ENCODE measurements at regions not wholly inside any gene's neighbourhood (a gene's known extent, or its start where the extent isn't known, plus 50 kb on each side); places are given as distances from the start of the nearest gene placed in this dataset.
"Not testable (repeated sequence)": the region's sequence is repeated elsewhere in the genome, so short reads cannot be mapped to it uniquely, and the experiment has no call there.

GRCh38 chr20:1734269-1734858 lies 76.8 kb upstream of the SIRPG start:
- Histone ChIP-seq H3K4me3 (ENCODE audit: insufficient read depth, low read depth, low read length) (no peak overlapping the region), H3K36me3 (ENCODE audit: control insufficient read depth, insufficient read depth, low read length) (no peaks in the 10 kb centered on the region), H3K4me1 (ENCODE audit: control insufficient read depth, insufficient read depth, low read length) (no peaks in the 10 kb centered on the region), H3K9me3 (ENCODE audit: control insufficient read depth, low read length) (no peaks in the 10 kb centered on the region), H3K27me3 (ENCODE audit: control insufficient read depth, insufficient read depth, low read length, poor library complexity, severe bottlenecking) (no peaks in the 10 kb centered on the region), H3K27ac (ENCODE audit: insufficient read depth, low read depth, low read length, poor library complexity, severe bottlenecking) (no peak overlapping the region)
- WGBS, 2 experiments, result 80 to 83% methylated on average over 4 of the region's 4 CpGs

- not testable (repeated sequence) for H3K4me1 ChIP-seq (ENCODE audit: control insufficient read depth, insufficient read depth, low read length); H3K4me3 ChIP-seq (ENCODE audit: insufficient read depth, low read depth, low read length); H3K27me3 ChIP-seq (ENCODE audit: control insufficient read depth, insufficient read depth, low read length, poor library complexity, severe bottlenecking); H3K27ac ChIP-seq (ENCODE audit: insufficient read depth, low read depth, low read length, poor library complexity, severe bottlenecking); H3K36me3 ChIP-seq (ENCODE audit: control insufficient read depth, insufficient read depth, low read length); H3K9me3 ChIP-seq (ENCODE audit: control insufficient read depth, low read length)
- 92% methylated on average over 6 of the region's 6 CpGs for WGBS, 2 experiments
Observed at GRCh38 chr20:1731828-1732375, 74.3 kb upstream of the SIRPG start.

GRCh38 chr20:1730981-1731711 lies 73.6 kb upstream of the SIRPG start:
- not testable (repeated sequence) for H3K27ac ChIP-seq (ENCODE audit: insufficient read depth, low read depth, low read length, poor library complexity, severe bottlenecking); H3K4me3 ChIP-seq (ENCODE audit: insufficient read depth, low read depth, low read length); H3K36me3 ChIP-seq (ENCODE audit: control insufficient read depth, insufficient read depth, low read length); H3K9me3 ChIP-seq (ENCODE audit: control insufficient read depth, low read length); H3K4me1 ChIP-seq (ENCODE audit: control insufficient read depth, insufficient read depth, low read length); H3K27me3 ChIP-seq (ENCODE audit: control insufficient read depth, insufficient read depth, low read length, poor library complexity, severe bottlenecking)
- 93 to 94% methylated on average over 8 of the region's 8 CpGs for WGBS, 2 experiments

GRCh38 chr20:1727303-1727702 lies 69.7 kb upstream of the SIRPG start:
- H3K4me1 ChIP-seq (ENCODE audit: control insufficient read depth, insufficient read depth, low read length); H3K36me3 ChIP-seq (ENCODE audit: control insufficient read depth, insufficient read depth, low read length): not testable (repeated sequence)
- WGBS, 2 experiments, result 83 to 91% methylated on average over 3 of the region's 3 CpGs

GRCh38 chr20:1724901-1725300 lies 67.3 kb upstream of the SIRPG start:
- Histone ChIP-seq H3K4me1 (ENCODE audit: control insufficient read depth, insufficient read depth, low read length) (no peaks in the 10 kb centered on the region), H3K27ac (ENCODE audit: insufficient read depth, low read depth, low read length, poor library complexity, severe bottlenecking) (no peak overlapping the region), H3K4me3 (ENCODE audit: insufficient read depth, low read depth, low read length) (no peak overlapping the region), H3K9me3 (ENCODE audit: control insufficient read depth, low read length) (no peaks in the 10 kb centered on the region), H3K36me3 (ENCODE audit: control insufficient read depth, insufficient read depth, low read length) (no peaks in the 10 kb centered on the region), H3K27me3 (ENCODE audit: control insufficient read depth, insufficient read depth, low read length, poor library complexity, severe bottlenecking) (no peaks in the 10 kb centered on the region)
- 85 to 89% methylated on average over 3 of the region's 3 CpGs for WGBS, 2 experiments

More at GRCh38 chr20:1727303-1727702, 69.7 kb upstream of the SIRPG start:
- H3K4me3 ChIP-seq (ENCODE audit: insufficient read depth, low read depth, low read length); H3K27me3 ChIP-seq (ENCODE audit: control insufficient read depth, insufficient read depth, low read length, poor library complexity, severe bottlenecking); H3K9me3 ChIP-seq (ENCODE audit: control insufficient read depth, low read length); H3K27ac ChIP-seq (ENCODE audit: insufficient read depth, low read depth, low read length, poor library complexity, severe bottlenecking): not testable (repeated sequence)

- Histone ChIP-seq H3K27me3 (ENCODE audit: control insufficient read depth, insufficient read depth, low read length, poor library complexity, severe bottlenecking) (no peaks in the 10 kb centered on the region), H3K4me3 (ENCODE audit: insufficient read depth, low read depth, low read length) (no peak overlapping the region), H3K36me3 (ENCODE audit: control insufficient read depth, insufficient read depth, low read length) (no peaks in the 10 kb centered on the region), H3K27ac (ENCODE audit: insufficient read depth, low read depth, low read length, poor library complexity, severe bottlenecking) (no peak overlapping the region), H3K9me3 (ENCODE audit: control insufficient read depth, low read length) (no peaks in the 10 kb centered on the region), H3K4me1 (ENCODE audit: control insufficient read depth, insufficient read depth, low read length) (no peaks in the 10 kb centered on the region)
- 93 to 100% methylated on average over 1 to 2 of the region's 2 CpGs for WGBS, 2 experiments
Observed at GRCh38 chr20:1722513-1723050, 65.0 kb upstream of the SIRPG start.

- Histone ChIP-seq H3K27ac (ENCODE audit: insufficient read depth, low read depth, low read length, poor library complexity, severe bottlenecking) (no peak overlapping the region), H3K36me3 (ENCODE audit: control insufficient read depth, insufficient read depth, low read length) (no peaks in the 10 kb centered on the region), H3K4me3 (ENCODE audit: insufficient read depth, low read depth, low read length) (no peak overlapping the region), H3K4me1 (ENCODE audit: control insufficient read depth, insufficient read depth, low read length) (no peaks in the 10 kb centered on the region), H3K27me3 (ENCODE audit: control insufficient read depth, insufficient read depth, low read length, poor library complexity, severe bottlenecking) (no peaks in the 10 kb centered on the region), H3K9me3 (ENCODE audit: control insufficient read depth, low read length) (no peaks in the 10 kb centered on the region)
- 61 to 63% methylated on average over 6 of the region's 6 CpGs for WGBS, 2 experiments
Observed at GRCh38 chr20:1721687-1722512, 64.3 kb upstream of the SIRPG start.

GRCh38 chr20:1720845-1721475 lies 63.4 kb upstream of the SIRPG start:
- H3K4me1 ChIP-seq (ENCODE audit: control insufficient read depth, insufficient read depth, low read length), result no peaks in the 10 kb centered on the region
- no peaks in the 10 kb centered on the region for H3K9me3 ChIP-seq (ENCODE audit: control insufficient read depth, low read length)
- H3K4me3 ChIP-seq (ENCODE audit: insufficient read depth, low read depth, low read length), result no peak overlapping the region
- no peak overlapping the region for H3K27ac ChIP-seq (ENCODE audit: insufficient read depth, low read depth, low read length, poor library complexity, severe bottlenecking)
- H3K27me3 ChIP-seq (ENCODE audit: control insufficient read depth, insufficient read depth, low read length, poor library complexity, severe bottlenecking), result no peaks in the 10 kb centered on the region
- no peaks in the 10 kb centered on the region for H3K36me3 ChIP-seq (ENCODE audit: control insufficient read depth, insufficient read depth, low read length)
- WGBS, 2 experiments, result 88 to 93% methylated on average over 5 of the region's 5 CpGs

- 97 to 99% methylated on average over 3 to 4 of the region's 4 CpGs for WGBS, 2 experiments
- H3K4me3 ChIP-seq (ENCODE audit: insufficient read depth, low read depth, low read length), result no peak overlapping the region
Observed at GRCh38 chr20:1720226-1720625, 62.6 kb upstream of the SIRPG start.

More at GRCh38 chr20:1720226-1720625, 62.6 kb upstream of the SIRPG start:
- Histone ChIP-seq H3K9me3 (ENCODE audit: control insufficient read depth, low read length) (no peaks in the 10 kb centered on the region), H3K36me3 (ENCODE audit: control insufficient read depth, insufficient read depth, low read length) (no peaks in the 10 kb centered on the region), H3K4me1 (ENCODE audit: control insufficient read depth, insufficient read depth, low read length) (no peaks in the 10 kb centered on the region), H3K27ac (ENCODE audit: insufficient read depth, low read depth, low read length, poor library complexity, severe bottlenecking) (no peak overlapping the region), H3K27me3 (ENCODE audit: control insufficient read depth, insufficient read depth, low read length, poor library complexity, severe bottlenecking) (no peaks in the 10 kb centered on the region)
